Right cardiac atrium (tissue), 5 donors: ENCODE measurements at regions not wholly inside any gene's neighbourhood (a gene's known extent, or its start where the extent isn't known, plus 50 kb on each side); places are given as distances from the start of the nearest gene placed in this dataset.

Experiments used
- ATAC-seq, 2 donors: fragments of 200-7000 bp; cut with Tn5 transposase; one replicate each; pipeline versions ENCODE4 v1.8.0 to v1.9.1; 2020; ENCODE audit warnings: moderate library complexity in 2 of 2, mild to moderate bottlenecking in 1 of 2
- DNase-seq, 3 donors: peaks; one replicate each; pipeline ENCODE4 v3.0.0-alpha.2; 2020
- H3K27ac ChIP-seq: one replicate; pipeline ENCODE4 v1.5.1; 2013; ENCODE audit warnings: mild to moderate bottlenecking, low read length, control low read depth, moderate library complexity
- H3K27me3 ChIP-seq: one replicate; pipeline ENCODE4 v1.6.1; 2013; ENCODE audit not compliant: control insufficient read depth, insufficient read depth
- H3K4me1 ChIP-seq: one replicate; pipeline ENCODE4 v1.6.1; 2013; ENCODE audit warnings: low read length; ENCODE audit not compliant: control insufficient read depth, insufficient read depth
- H3K4me3 ChIP-seq: one replicate; pipeline ENCODE4 v1.5.1; 2013; ENCODE audit warnings: low read length, control low read depth
- H3K9me3 ChIP-seq: one replicate; pipeline ENCODE4 v1.6.1; 2013; ENCODE audit warnings: low read length; ENCODE audit not compliant: control insufficient read depth
- WGBS: extraction: QIAGEN DNeasy Blood & Tissue Kit; methylation state at CpG from one replicate; pipeline ENCODE4 v1.1.7; 2013; 5-methylcytosine and 5-hydroxymethylcytosine counted together
- intact Hi-C, 4 donors: fragments of 100-400 bp; cut with DNase I; formaldehyde crosslinking; loops; one replicate each; pipeline versions ENCODE4 v1.11.0 to v1.14.0; 2022 to 2023
- donor health status: healthy with polysubstance abuse.
- donor health status: DM: no; HTN: yes; CAD: no.
- donor health status: DM: no; HTN: no; CAD: no.
- donor health status: DM: no; HTN: yes; CAD: no; lungs with severe emphysema.
- donor health status: DM: yes; HTN: yes; CAD: no.

GRCh38 chr4:133045288-133045687 is 103.8 kb upstream of the PCDH10 start:
- ATAC-seq (no peak), DNase-seq (no peak)
- Histone ChIP-seq H3K4me1 (no peaks in the 10 kb centered on the region), H3K27me3 (no peaks in the 10 kb centered on the region), H3K27ac (no peak overlapping the region), H3K9me3 (no peaks in the 10 kb centered on the region), H3K4me3 (no peak overlapping the region)
- intact Hi-C loops, result no loop called here
- WGBS, result 86% methylated on average over 1 of the region's 1 CpG

- Histone ChIP-seq H3K4me3 (no peak overlapping the region), H3K9me3 (no peaks in the 10 kb centered on the region), H3K27me3 (no peaks in the 10 kb centered on the region), H3K27ac (no peak overlapping the region), H3K4me1 (no peaks in the 10 kb centered on the region)
- 82% methylated on average over 4 of the region's 4 CpGs for WGBS
- DNase-seq, result no peak
- intact Hi-C loops, result no loop called here
- no peak for ATAC-seq
These were observed 102.9 kb upstream of the PCDH10 start for GRCh38 chr4:133046156-133046555.

- WGBS, result 54% methylated on average over 2 of the region's 2 CpGs
- Histone ChIP-seq H3K4me3 (no peak overlapping the region), H3K27me3 (no peaks in the 10 kb centered on the region), H3K27ac (no peak overlapping the region), H3K4me1 (no peaks in the 10 kb centered on the region), H3K9me3 (no peaks in the 10 kb centered on the region)
- intact Hi-C loops, result no loop called here
- DNase-seq (no peak), ATAC-seq (no peak)
These were observed 90.4 kb upstream of the PCDH10 start for GRCh38 chr4:133058701-133059100.

- ATAC-seq (no peak), DNase-seq (no peak)
- no peaks in the 10 kb centered on the region for H3K27me3 ChIP-seq
- H3K9me3 ChIP-seq, result no peaks in the 10 kb centered on the region
- intact Hi-C loops, result no loop called here
- no peak overlapping the region for H3K4me3 ChIP-seq
- no peaks in the 10 kb centered on the region for H3K4me1 ChIP-seq
- no peak overlapping the region for H3K27ac ChIP-seq
- 72% methylated on average over 7 of the region's 7 CpGs for WGBS
These were observed 90.0 kb upstream of the PCDH10 start for GRCh38 chr4:133059117-133059516.

GRCh38 chr4:133062851-133063250 is 86.2 kb upstream of the PCDH10 start:
- DNase-seq, result no peak
- WGBS, result 92% methylated on average over 1 of the region's 1 CpG
- intact Hi-C loops, result no loop called here
- no peaks in the 10 kb centered on the region for H3K27me3 ChIP-seq
- no peaks in the 10 kb centered on the region for H3K4me1 ChIP-seq
- no peaks in the 10 kb centered on the region for H3K9me3 ChIP-seq
- no peak overlapping the region for H3K4me3 ChIP-seq
- no peak overlapping the region for H3K27ac ChIP-seq
- ATAC-seq, result no peak

- Histone ChIP-seq H3K4me3 (no peak overlapping the region), H3K4me1 (no peaks in the 10 kb centered on the region), H3K27ac (no peak overlapping the region), H3K27me3 (no peaks in the 10 kb centered on the region), H3K9me3 (no peaks in the 10 kb centered on the region)
- WGBS, result 54% methylated on average over 2 of the region's 2 CpGs
- DNase-seq (no peak), ATAC-seq (no peak)
- intact Hi-C loops, result no loop called here
These were observed 81.0 kb upstream of the PCDH10 start for GRCh38 chr4:133068083-133068482.

- 70% methylated on average over 2 of the region's 2 CpGs for WGBS
- H3K27me3 ChIP-seq, result no peaks in the 10 kb centered on the region
- H3K4me1 ChIP-seq, result no peaks in the 10 kb centered on the region
- DNase-seq, result no peak
- ATAC-seq, result no peak
- no peak overlapping the region for H3K27ac ChIP-seq
- no peak overlapping the region for H3K4me3 ChIP-seq
- intact Hi-C loops, result no loop called here
- H3K9me3 ChIP-seq, result no peaks in the 10 kb centered on the region
These were observed 67.8 kb upstream of the PCDH10 start for GRCh38 chr4:133081246-133081645.

- no peak overlapping the region for H3K4me3 ChIP-seq
- 75% methylated on average over 1 of the region's 1 CpG for WGBS
- ATAC-seq (no peak), DNase-seq (no peak)
- intact Hi-C loops, result no loop called here
- no peaks in the 10 kb centered on the region for H3K27me3 ChIP-seq
- no peaks in the 10 kb centered on the region for H3K4me1 ChIP-seq
- no peak overlapping the region for H3K27ac ChIP-seq
- H3K9me3 ChIP-seq, result no peaks in the 10 kb centered on the region
These were observed 64.7 kb upstream of the PCDH10 start for GRCh38 chr4:133084421-133084820.

GRCh38 chr4:133095591-133095990 is 53.5 kb upstream of the PCDH10 start:
- Histone ChIP-seq H3K4me1 (no peaks in the 10 kb centered on the region), H3K4me3 (no peak overlapping the region), H3K27me3 (no peaks in the 10 kb centered on the region), H3K27ac (no peak overlapping the region), H3K9me3 (no peaks in the 10 kb centered on the region)
- 85% methylated on average over 2 of the region's 2 CpGs for WGBS
- DNase-seq (no peak), ATAC-seq (no peak)
- intact Hi-C loops, result no loop called here

- ATAC-seq, result no peak
- H3K9me3 ChIP-seq, result no peaks in the 10 kb centered on the region
- 19% methylated on average over 1 of the region's 1 CpG for WGBS
- H3K4me3 ChIP-seq, result no peak overlapping the region
- no peak for DNase-seq
- H3K27ac ChIP-seq, result no peak overlapping the region
- H3K27me3 ChIP-seq, result no peaks in the 10 kb centered on the region
- no peaks in the 10 kb centered on the region for H3K4me1 ChIP-seq
- intact Hi-C loops, result no loop called here
These were observed 52.1 kb upstream of the PCDH10 start for GRCh38 chr4:133096972-133097371.
